Mesenchymal stem cell (in vitro differentiated cells and primary cell): ENCODE measurements at regions not wholly inside any gene's neighbourhood (a gene's known extent, or its start where the extent isn't known, plus 50 kb on each side); places are given as distances from the start of the nearest gene placed in this dataset.
"Not testable (repeated sequence)": the region's sequence is repeated elsewhere in the genome, so short reads cannot be mapped to it uniquely, and the experiment has no call there.

ENCODE experiments used
- DNase-seq: peaks from one replicate; pipeline ENCODE4 v3.0.0-alpha.2; 2013
- H2AFZ ChIP-seq: one replicate; pipeline ENCODE4 v1.6.1; 2013; ENCODE audit warnings: low read depth, mild to moderate bottlenecking, control low read depth, inconsistent platforms, low read length, moderate library complexity
- H2AK5ac ChIP-seq: 2 replicates; pipeline ENCODE4 v1.6.1; 2013; ENCODE audit warnings: low read length, moderate library complexity, mild to moderate bottlenecking, inconsistent platforms; ENCODE audit not compliant: severe bottlenecking
- H2BK120ac ChIP-seq: one replicate; pipeline ENCODE4 v1.6.1; 2013; ENCODE audit warnings: low read depth, mild to moderate bottlenecking, inconsistent platforms, low read length, moderate library complexity
- H2BK12ac ChIP-seq, 2 experiments: one replicate each; pipeline ENCODE4 v1.6.1; 2013; ENCODE audit warnings: inconsistent platforms in 2 of 2, low read length in 2 of 2, mild to moderate bottlenecking in 2 of 2, moderate library complexity in 2 of 2, control low read depth in 1 of 2
- H2BK15ac ChIP-seq: one replicate; pipeline ENCODE4 v1.6.1; 2013; ENCODE audit warnings: mild to moderate bottlenecking, low read depth, inconsistent platforms; ENCODE audit not compliant: poor library complexity, severe bottlenecking
- H2BK5ac ChIP-seq: 2 replicates; pipeline ENCODE4 v1.6.1; 2013; ENCODE audit warnings: low read depth, mild to moderate bottlenecking, low read length, control low read depth, inconsistent platforms; ENCODE audit not compliant: poor library complexity, severe bottlenecking
- H3K14ac ChIP-seq, 2 experiments: one replicate each; pipeline ENCODE4 v1.6.1; 2013; ENCODE audit warnings: inconsistent platforms in 2 of 2, low read length in 2 of 2, control low read depth in 1 of 2, mild to moderate bottlenecking in 1 of 2, moderate library complexity in 1 of 2
- H3K18ac ChIP-seq, 2 experiments: one replicate each; pipeline ENCODE4 v1.6.1; 2013; ENCODE audit warnings: inconsistent platforms in 2 of 2, low read length in 2 of 2, control low read depth in 1 of 2, low read depth in 1 of 2, mild to moderate bottlenecking in 1 of 2
- H3K23ac ChIP-seq, 2 experiments: one replicate each; pipeline ENCODE4 v1.6.1; 2013; ENCODE audit warnings: inconsistent platforms in 2 of 2, low read length in 2 of 2, mild to moderate bottlenecking in 2 of 2, moderate library complexity in 2 of 2, control low read depth in 1 of 2
- H3K27ac ChIP-seq: 2 replicates; pipeline ENCODE4 v1.5.1; 2013; ENCODE audit warnings: mild to moderate bottlenecking, moderate library complexity, low read length, control low read depth, inconsistent platforms; ENCODE audit not compliant: poor library complexity, severe bottlenecking
- H3K27me3 ChIP-seq, 2 experiments: 2 replicates each; pipeline versions ENCODE4 v1.6.1 to v1.7.0; 2013; ENCODE audit warnings: low read length in 2 of 2, mild to moderate bottlenecking in 2 of 2, moderate library complexity in 2 of 2, control low read depth in 1 of 2, inconsistent platforms in 1 of 2; ENCODE audit not compliant: control insufficient read depth in 1 of 2, insufficient read depth in 1 of 2
- H3K36me3 ChIP-seq, 2 experiments: 2 replicates each; pipeline versions ENCODE4 v1.6.1 to v1.7.0; 2013; ENCODE audit warnings: low read length in 2 of 2, control low read depth in 1 of 2, inconsistent platforms in 1 of 2, low read depth in 1 of 2, mild to moderate bottlenecking in 1 of 2; ENCODE audit not compliant: insufficient read depth in 2 of 2, control insufficient read depth in 1 of 2
- H3K4ac ChIP-seq, 2 experiments: one replicate each; pipeline ENCODE4 v1.6.1; 2013; ENCODE audit warnings: inconsistent platforms in 2 of 2, low read length in 2 of 2, mild to moderate bottlenecking in 2 of 2, moderate library complexity in 2 of 2, control low read depth in 1 of 2, low read depth in 1 of 2
- H3K4me1 ChIP-seq: 2 replicates; pipeline ENCODE4 v1.6.1; 2013; ENCODE audit warnings: low read depth, low read length, control low read depth; ENCODE audit not compliant: control insufficient read depth, insufficient read depth
- H3K4me2 ChIP-seq: 2 replicates; pipeline ENCODE4 v1.6.1; 2013; ENCODE audit warnings: low read length, mild to moderate bottlenecking, inconsistent platforms; ENCODE audit not compliant: poor library complexity, severe bottlenecking
- H3K4me3 ChIP-seq, 2 experiments: 2 replicates each; pipeline versions ENCODE4 v1.5.1 to v1.7.0; 2013; ENCODE audit warnings: low read length in 2 of 2, mild to moderate bottlenecking in 2 of 2, control low read depth in 1 of 2, low read depth in 1 of 2; ENCODE audit not compliant: insufficient read depth in 1 of 2
- H3K79me1 ChIP-seq: replicated peaks from 2 replicates; pipeline ENCODE4 v1.6.1; 2013; ENCODE audit warnings: mild to moderate bottlenecking, control low read depth, low read length, inconsistent platforms; ENCODE audit not compliant: poor library complexity, severe bottlenecking
- H3K9ac ChIP-seq: 2 replicates; pipeline ENCODE4 v1.7.0; 2013; ENCODE audit warnings: mild to moderate bottlenecking, low read length, moderate library complexity
- H3K9me3 ChIP-seq: 2 replicates; pipeline ENCODE4 v1.7.0; 2013; ENCODE audit warnings: mild to moderate bottlenecking, low read length; ENCODE audit not compliant: control insufficient read depth
- H4K8ac ChIP-seq: one replicate; pipeline ENCODE4 v1.6.1; 2013; ENCODE audit warnings: inconsistent platforms, mild to moderate bottlenecking, low read length, moderate library complexity
- H4K91ac ChIP-seq: one replicate; pipeline ENCODE4 v1.6.1; 2013; ENCODE audit warnings: mild to moderate bottlenecking, low read length, inconsistent platforms
- WGBS: methylation state at CpG from one replicate; pipeline ENCODE4 v1.1.7; 2013; ENCODE audit warnings: mixed read lengths; 5-methylcytosine and 5-hydroxymethylcytosine counted together

DNA sequence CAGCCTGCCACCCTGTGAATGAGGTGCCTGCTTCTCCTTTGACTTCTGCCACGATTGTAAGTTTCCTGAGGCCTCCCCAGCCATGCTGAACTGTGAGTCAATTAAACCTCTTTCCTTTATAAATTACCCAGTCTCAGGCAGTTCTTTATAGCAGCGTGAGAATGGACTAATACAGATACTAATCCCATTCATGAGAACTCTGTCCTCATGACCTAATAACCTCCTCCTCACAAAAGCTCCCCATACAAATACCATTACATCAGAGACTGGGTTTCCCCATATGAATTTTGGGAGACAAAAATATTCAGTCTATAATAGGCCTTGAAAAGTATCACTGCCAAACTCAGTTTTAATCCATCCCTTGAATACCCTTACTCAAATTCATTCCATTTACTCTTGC is 199.0 kb downstream of the FRK start:
- WGBS, result 70% methylated on average over 2 of the region's 2 CpGs
- not testable (repeated sequence) for H3K27ac ChIP-seq, H2BK5ac ChIP-seq

DNA sequence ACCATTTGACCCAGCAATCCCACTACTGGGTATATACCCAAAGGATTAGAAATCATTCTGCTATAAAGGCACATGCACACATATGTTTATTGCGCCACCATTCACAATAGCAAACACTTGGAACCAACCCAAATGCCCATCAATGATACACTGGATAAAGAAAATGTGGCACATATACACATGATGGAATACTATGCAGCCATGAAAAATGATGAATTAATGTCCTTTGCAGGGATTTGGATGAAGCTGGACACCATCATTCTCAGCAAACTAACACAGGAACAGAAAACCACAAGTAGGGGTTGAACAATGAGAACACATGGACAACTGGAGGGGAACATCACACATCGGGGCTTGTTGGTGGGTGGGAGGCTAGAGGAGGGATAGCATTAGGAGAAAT is 201.1 kb downstream of the FRK start:
- H3K23ac ChIP-seq, H3K36me3 ChIP-seq, H3K4ac ChIP-seq, H3K4me2 ChIP-seq, H3K27me3 ChIP-seq, H3K4me3 ChIP-seq, H2BK12ac ChIP-seq, H3K27ac ChIP-seq, H3K14ac ChIP-seq, H3K9ac ChIP-seq, H3K18ac ChIP-seq, H2BK5ac ChIP-seq, H2BK120ac ChIP-seq, H3K9me3 ChIP-seq, H3K4me1 ChIP-seq, H4K91ac ChIP-seq, DNase-seq, H3K79me1 ChIP-seq, H2AK5ac ChIP-seq, H2AFZ ChIP-seq, H4K8ac ChIP-seq, H2BK15ac ChIP-seq: not testable (repeated sequence)
- 100% methylated on average over 1 of the region's 2 CpGs for WGBS

More for the DNA sequence above, 199.0 kb downstream of the FRK start:
- not testable (repeated sequence) for H2AK5ac ChIP-seq, H3K4me1 ChIP-seq, H2BK15ac ChIP-seq, H2AFZ ChIP-seq, H3K9me3 ChIP-seq, H3K9ac ChIP-seq, H3K18ac ChIP-seq, H3K14ac ChIP-seq, H2BK12ac ChIP-seq, DNase-seq, H2BK120ac ChIP-seq, H3K27me3 ChIP-seq, H3K36me3 ChIP-seq, H3K4me2 ChIP-seq, H4K8ac ChIP-seq, H4K91ac ChIP-seq, H3K4ac ChIP-seq, H3K4me3 ChIP-seq, H3K79me1 ChIP-seq, H3K23ac ChIP-seq

GRCh38 chr6:115854866-115855665 is 205.6 kb downstream of the FRK start:
- no peak overlapping the region for H2BK15ac ChIP-seq
- H3K27ac ChIP-seq, result no peak overlapping the region
- H2BK5ac ChIP-seq, result no peak overlapping the region
- no peak overlapping the region for H4K91ac ChIP-seq
- no peak overlapping the region for H3K23ac ChIP-seq
- H2BK12ac ChIP-seq, result no peak overlapping the region
- no peak overlapping the region for H4K8ac ChIP-seq
- H3K4me1 ChIP-seq, result no peaks in the 10 kb centered on the region
- H3K9me3 ChIP-seq, result no peaks in the 10 kb centered on the region
- H3K14ac ChIP-seq, result no peak overlapping the region
- no peak overlapping the region for H3K4me3 ChIP-seq
- H3K18ac ChIP-seq, result no peak overlapping the region
- H2BK120ac ChIP-seq, result no peak overlapping the region
- no peaks in the 10 kb centered on the region for H3K36me3 ChIP-seq
- H3K4me2 ChIP-seq, result no peak overlapping the region
- no peak for DNase-seq
- H3K27me3 ChIP-seq, result no peaks in the 10 kb centered on the region
- H2AFZ ChIP-seq, result no peak overlapping the region
- H3K9ac ChIP-seq, result no peak overlapping the region
- H3K4ac ChIP-seq, result no peak overlapping the region
- 93% methylated on average over 33 of the region's 34 CpGs for WGBS
- no peak overlapping the region for H2AK5ac ChIP-seq
- H3K79me1 ChIP-seq, result no peaks in the 10 kb centered on the region

DNA sequence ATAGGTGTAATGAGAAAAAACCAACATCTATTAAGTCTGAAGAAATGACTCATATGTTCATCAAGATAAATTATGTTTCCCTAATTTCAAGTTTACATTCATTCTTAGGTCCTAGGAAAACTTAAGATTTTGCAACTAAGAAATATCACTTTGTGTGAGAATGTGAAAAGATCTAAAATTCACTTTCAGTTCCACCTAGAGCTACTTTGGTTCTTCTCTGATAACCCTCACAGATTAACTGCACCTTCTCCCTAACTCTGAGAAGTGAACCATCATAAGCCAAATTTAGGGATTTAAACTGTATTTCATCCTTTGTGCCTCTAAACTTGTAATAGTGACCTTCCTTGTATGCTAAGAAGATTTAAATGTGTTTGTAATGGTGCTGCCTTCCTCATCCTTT is 213.0 kb downstream of the FRK start:
- Histone ChIP-seq H3K4ac (no peak overlapping the region), H3K9ac (no peak overlapping the region), H2AK5ac (no peak overlapping the region), H2AFZ (no peak overlapping the region), H3K79me1 (no peaks in the 10 kb centered on the region), H3K18ac (no peak overlapping the region), H4K8ac (no peak overlapping the region), H2BK120ac (no peak overlapping the region), H3K27ac (no peak overlapping the region), H2BK15ac (no peak overlapping the region), H3K9me3 (no peaks in the 10 kb centered on the region), H2BK12ac (no peak overlapping the region), H3K23ac (no peak overlapping the region), H3K14ac (no peak overlapping the region), H3K4me1 (no peaks in the 10 kb centered on the region), H3K4me3 (no peak overlapping the region), H2BK5ac (no peak overlapping the region), H3K36me3 (no peaks in the 10 kb centered on the region), H4K91ac (no peak overlapping the region), H3K4me2 (no peak overlapping the region), H3K27me3 (no peaks in the 10 kb centered on the region)
- no peak for DNase-seq
